ENCODE measurements at regions not wholly inside any gene's neighbourhood (a gene's known extent, or its start where the extent isn't known, plus 50 kb on each side); places are given as distances from the start of the nearest gene placed in this dataset.

- no peak for DNase-seq
These were observed 87.3 kb upstream of the OTOS start for GRCh38 chr2:240227538-240228428.

- no peak for DNase-seq
These were observed 88.5 kb upstream of the OTOS start for GRCh38 chr2:240229005-240229404.

DNA sequence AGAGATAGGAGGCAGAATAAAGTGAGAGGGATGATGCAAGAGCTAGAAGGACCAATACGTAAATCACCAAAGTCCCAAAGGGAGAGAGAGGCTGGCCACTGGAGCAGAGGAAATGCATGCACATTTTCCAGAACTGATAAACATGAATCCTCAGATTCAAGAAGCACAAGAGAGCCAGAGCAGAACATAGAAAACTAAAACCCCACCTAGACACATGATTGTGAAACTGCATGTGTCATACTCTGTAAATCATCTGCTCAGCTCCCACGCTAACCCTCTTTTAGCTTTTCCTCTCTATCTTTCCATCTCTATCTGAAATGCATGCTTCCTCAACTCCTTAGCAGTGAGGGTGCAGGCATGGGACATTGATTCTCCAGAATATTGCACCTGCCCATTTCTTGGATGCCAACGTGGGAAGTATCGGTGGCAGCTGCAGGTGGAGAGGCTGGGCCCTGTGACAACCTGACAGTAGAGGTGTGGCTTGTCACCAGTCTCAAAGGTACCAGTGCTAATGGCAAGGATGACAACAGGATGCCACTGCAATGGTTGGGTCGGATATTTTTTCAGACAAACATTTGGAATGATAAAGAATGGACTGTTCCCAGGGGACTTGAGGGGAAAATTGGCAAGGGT lies 89.3 kb upstream of the OTOS start:
- DNase-seq, result no peak

DNA sequence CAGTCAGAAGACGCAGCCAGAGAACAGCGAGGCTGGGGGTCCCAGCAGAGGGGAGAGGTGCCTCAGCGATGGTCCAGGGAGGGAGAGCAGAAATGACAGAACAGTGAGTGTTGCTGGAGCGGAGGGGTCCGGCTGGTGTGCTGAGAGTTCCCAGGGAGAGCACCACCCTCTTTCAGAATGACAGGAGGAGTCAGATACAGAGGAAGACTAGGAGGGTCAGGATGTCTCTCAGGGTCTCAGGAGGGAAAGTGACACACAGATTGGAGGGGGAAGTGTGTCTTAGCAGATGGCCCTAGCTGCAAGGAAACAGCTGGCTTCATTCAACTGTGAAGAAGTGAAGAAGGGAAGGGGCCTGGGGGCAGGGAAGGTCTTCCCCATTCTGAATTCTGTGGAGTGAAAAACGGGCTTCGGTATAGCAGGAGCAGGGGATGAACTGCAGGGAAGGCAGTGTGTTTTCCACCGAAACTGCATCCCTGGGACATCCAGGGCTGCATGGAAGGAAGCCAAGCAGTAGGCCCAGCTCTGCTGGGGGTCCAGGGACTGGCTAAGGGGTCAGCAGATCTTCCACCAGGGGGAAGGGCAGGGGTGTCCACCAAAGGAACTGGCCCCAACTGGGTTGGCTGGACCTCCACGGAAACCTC lies 90.0 kb upstream of the OTOS start:
- DNase-seq, result no peak

- DNase-seq, result no peak
These were observed 91.4 kb upstream of the OTOS start for GRCh38 chr2:240231838-240232244.

GRCh38 chr2:240232264-240232915 lies 91.9 kb upstream of the OTOS start:
- no peak for DNase-seq

- DNase-seq, result peak; percentile 69
These were observed 92.8 kb upstream of the OTOS start for GRCh38 chr2:240232961-240233884.

- no peak for DNase-seq
These were observed 93.5 kb upstream of the OTOS start for GRCh38 chr2:240233885-240234502.

- DNase-seq, result no peak
These were observed 94.1 kb upstream of the OTOS start for GRCh38 chr2:240234503-240234951.

GRCh38 chr2:240235149-240235803 lies 94.8 kb upstream of the OTOS start:
- no peak for DNase-seq

DNA sequence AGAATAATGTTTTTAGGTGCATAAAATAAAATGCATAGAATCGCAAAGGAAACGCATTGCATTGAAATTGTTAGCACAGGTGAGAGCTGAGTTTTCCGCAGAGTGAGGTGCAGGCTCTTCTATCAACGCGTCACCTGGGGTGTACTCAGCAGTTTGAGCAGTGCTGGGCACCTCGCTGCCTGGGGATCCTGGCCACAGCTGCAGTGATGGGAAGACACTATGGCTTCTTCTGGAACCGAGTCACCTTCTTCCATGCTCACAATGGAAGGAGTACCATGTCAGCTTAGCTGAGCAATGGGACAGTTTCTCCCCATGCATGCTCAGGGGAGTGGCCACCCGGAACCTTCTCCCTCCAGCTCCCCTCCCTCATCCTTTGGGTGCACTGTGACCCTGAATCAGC lies 95.4 kb upstream of the OTOS start:
- no peak for DNase-seq

GRCh38 chr2:240236217-240237111 lies 96.0 kb upstream of the OTOS start:
- DNase-seq, result no peak

- no peak for DNase-seq
These were observed 97.2 kb upstream of the OTOS start for GRCh38 chr2:240237609-240238174.

DNA sequence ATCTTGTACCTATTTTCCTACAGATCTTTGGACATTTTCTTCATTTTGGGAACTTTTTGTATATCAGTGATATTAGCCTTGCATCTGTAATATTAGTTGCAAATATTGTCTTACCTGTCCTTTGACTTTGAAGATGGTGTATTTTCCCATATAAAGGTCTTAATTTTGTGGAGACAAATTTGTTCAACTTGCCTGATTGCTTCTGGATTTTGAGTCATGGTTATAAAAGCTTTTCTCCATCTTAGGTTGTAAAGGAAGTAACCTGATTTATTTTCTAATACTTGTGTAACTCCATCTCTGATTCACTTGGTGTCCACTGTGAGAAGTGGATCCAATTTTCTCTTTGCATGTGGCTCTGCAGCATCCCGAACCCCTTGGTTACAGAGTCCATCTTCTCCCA lies 97.7 kb upstream of the OTOS start:
- no peak for DNase-seq

- DNase-seq, result no peak
These were observed 98.3 kb upstream of the OTOS start for GRCh38 chr2:240238786-240239185.

- no peak for DNase-seq
These were observed 98.9 kb upstream of the OTOS start for GRCh38 chr2:240239325-240239724.

GRCh38 chr2:240240017-240240734 lies 99.7 kb upstream of the OTOS start:
- no peak for DNase-seq

GRCh38 chr2:240240781-240241180 lies 100.3 kb upstream of the OTOS start:
- no peak for DNase-seq

DNA sequence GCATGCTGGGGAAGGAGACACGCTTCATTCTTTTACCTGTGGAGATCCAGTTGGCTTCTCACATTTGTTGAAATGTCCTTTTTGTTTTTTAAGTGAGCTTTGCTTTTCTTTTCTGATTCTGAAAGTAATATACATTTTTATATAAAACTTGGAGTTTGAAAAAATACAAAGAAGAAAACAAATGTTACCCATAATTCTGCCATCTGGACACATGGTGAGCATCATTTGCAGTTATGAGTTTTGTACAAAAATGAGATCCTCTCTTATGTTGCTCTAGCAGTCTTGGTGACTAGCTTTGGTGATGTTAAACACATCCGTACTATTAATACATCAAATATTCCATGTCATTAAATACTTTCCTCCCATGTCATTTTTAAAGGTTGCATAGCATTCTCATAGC lies 101.1 kb upstream of the OTOS start:
- DNase-seq, result no peak
